ENCODE measurements at regions not wholly inside any gene's neighbourhood (a gene's known extent, or its start where the extent isn't known, plus 50 kb on each side); places are given as distances from the start of the nearest gene placed in this dataset.

GRCh38 chr2:64330281-64331113 is 123.5 kb upstream of the LGALSL start:
- H3K36me3 ChIP-seq, result no peaks in the 10 kb centered on the region
- TF ChIP-seq POLR2A (IDR thresholded peaks at IDR 0.05) (no peak), CTCF (IDR thresholded peaks at IDR 0.05) (peak; percentile 79 to 89 (median 88))
- peaks cover 6% of the 10 kb centered on the region for H3K4me1 ChIP-seq (ENCODE audit: insufficient read depth)
- no peaks in the 10 kb centered on the region for H3K9me3 ChIP-seq
- H3K27ac ChIP-seq, result peak overlapping the region; percentile 4 to 70
- no peaks in the 10 kb centered on the region for H3K27me3 ChIP-seq
- intact Hi-C loops (cut with DNase I), result loop anchor here (2.0 to 10.0 kb wide), 5 partner anchors 152 to 542 kb away; no protein-coding TSS in a partner anchor
- WGBS, 3 donors, result 1 to 7% (median 4%) methylated on average over 10 of the region's 10 CpGs
- DNase-seq, result peak; percentile 82 to 89 (median 83)
- H3K4me3 ChIP-seq, result peak overlapping the region; percentile 7

- no peak for DNase-seq
- peak overlapping the region; percentile 4 to 70 for H3K27ac ChIP-seq
- H3K4me3 ChIP-seq, result no peak overlapping the region
- WGBS, 3 donors, result 31 to 45% (median 38%) methylated on average over 6 of the region's 6 CpGs
- H3K4me1 ChIP-seq (ENCODE audit: insufficient read depth), result peaks cover 6% of the 10 kb centered on the region
- H3K27me3 ChIP-seq, result no peaks in the 10 kb centered on the region
- no peaks in the 10 kb centered on the region for H3K9me3 ChIP-seq
- H3K36me3 ChIP-seq, result no peaks in the 10 kb centered on the region
- intact Hi-C loops (cut with DNase I), result loop anchor here (2.0 to 10.0 kb wide), 5 partner anchors 151 to 541 kb away; no protein-coding TSS in a partner anchor
- TF ChIP-seq EP300 (IDR thresholded peaks at IDR 0.05), result no peak
- TF ChIP-seq CTCF (IDR thresholded peaks at IDR 0.05), result peak in 1 of 3 donors; percentile 6
These were observed 122.8 kb upstream of the LGALSL start for GRCh38 chr2:64331114-64331645.

- WGBS, 3 donors, result 78 to 87% (median 81%) methylated on average over 8 of the region's 8 CpGs
- Histone ChIP-seq H3K9me3 (no peaks in the 10 kb centered on the region), H3K4me1 (ENCODE audit: insufficient read depth) (peaks cover 6% of the 10 kb centered on the region), H3K27me3 (no peaks in the 10 kb centered on the region), H3K4me3 (no peak overlapping the region), H3K27ac (no peak overlapping the region), H3K36me3 (no peaks in the 10 kb centered on the region)
- intact Hi-C loops (cut with DNase I), result loop anchor here (2.0 to 10.0 kb wide), 5 partner anchors 150 to 540 kb away; no protein-coding TSS in a partner anchor
- DNase-seq, result no peak
- TF ChIP-seq POLR2A (IDR thresholded peaks at IDR 0.05) (no peak), EP300 (IDR thresholded peaks at IDR 0.05) (no peak), CTCF (IDR thresholded peaks at IDR 0.05) (no peak)
These were observed 121.9 kb upstream of the LGALSL start for GRCh38 chr2:64331849-64332699.

- no peak for DNase-seq
- Histone ChIP-seq H3K27me3 (no peaks in the 10 kb centered on the region), H3K27ac (no peak overlapping the region), H3K4me1 (ENCODE audit: insufficient read depth) (peaks cover under 1% of the 10 kb centered on the region), H3K9me3 (no peaks in the 10 kb centered on the region), H3K36me3 (no peaks in the 10 kb centered on the region), H3K4me3 (no peak overlapping the region)
- intact Hi-C loops (cut with DNase I), result loop anchor here in 1 of 4 donors (10.0 kb wide), 1 partner anchor 149 kb away; no protein-coding TSS in a partner anchor
- WGBS, 3 donors, result 93 to 97% (median 96%) methylated on average over 1 of the region's 1 CpG
- TF ChIP-seq POLR2A (IDR thresholded peaks at IDR 0.05), result no peak
- TF ChIP-seq CTCF (IDR thresholded peaks at IDR 0.05), result no peak
- TF ChIP-seq EP300 (IDR thresholded peaks at IDR 0.05), result no peak
These were observed 117.8 kb upstream of the LGALSL start for GRCh38 chr2:64336171-64336570.
